ENCODE measurements at regions not wholly inside any gene's neighbourhood (a gene's known extent, or its start where the extent isn't known, plus 50 kb on each side); places are given as distances from the start of the nearest gene placed in this dataset.

- TF ChIP-seq SIN3A (IDR thresholded peaks at IDR 0.05; ENCODE audit: low read depth) (no peak), CEBPB (IDR thresholded peaks at IDR 0.05; ENCODE audit: low read depth) (no peak), ELF1 (IDR thresholded peaks at IDR 0.05; ENCODE audit: borderline replicate concordance, low read depth) (no peak), FOSL1 (IDR thresholded peaks at IDR 0.05; ENCODE audit: low read depth) (no peak), POLR2A (IDR thresholded peaks at IDR 0.05; ENCODE audit: borderline replicate concordance, extremely low read depth, insufficient read depth, insufficient read length) (no peak), SRF (IDR thresholded peaks at IDR 0.05; ENCODE audit: low read depth) (no peak), SP1 (IDR thresholded peaks at IDR 0.05; ENCODE audit: low read depth) (no peak), CBX3 (IDR thresholded peaks at IDR 0.05; ENCODE audit: low read depth) (no peak)
Measured at GRCh38 chr22:47576908-47577307, 814.5 kb downstream of the TBC1D22A start (continued).

- TF ChIP-seq SP1 (IDR thresholded peaks at IDR 0.05; ENCODE audit: low read depth) (no peak), ZBTB33 (IDR thresholded peaks at IDR 0.05; ENCODE audit: extremely low read depth, insufficient replicate concordance, low read length) (no peak), SRF (IDR thresholded peaks at IDR 0.05; ENCODE audit: low read depth) (no peak)
- H3K79me2 ChIP-seq (ENCODE audit: insufficient read depth, low read length), result no peaks in the 10 kb centered on the region
- no peak overlapping the region for H3K4me3 ChIP-seq (replicated peaks in 1 of 2; ENCODE audit: low read depth in 1 of 2, low read length in 2 of 2)
- H3K4me2 ChIP-seq (ENCODE audit: low read length), result no peak overlapping the region
- no peaks in the 10 kb centered on the region for H3K27me3 ChIP-seq (ENCODE audit: insufficient read depth, low read length)
- RAD21 ChIA-PET (ENCODE audit: low non-redundant PET in 1 of 2, low total read pairs in 2 of 2, uncharacterized antibody in 2 of 2, unreplicated experiment in 2 of 2), result no interaction called here
- H3K9me2 ChIP-seq (ENCODE audit: insufficient read depth), result no peaks in the 10 kb centered on the region
- H3K27ac ChIP-seq (ENCODE audit: low read depth, low read length), result no peak overlapping the region
- intact Hi-C loops (cut with micrococcal nuclease), result no loop called here
- POLR2A ChIA-PET, result no interaction called here
- no peak overlapping the region for H3K9ac ChIP-seq (ENCODE audit: low read length)
- ATAC-seq (no peak), DNase-seq (ENCODE audit: low read depth, low spot score) (no peak)
- H3K36me3 ChIP-seq (ENCODE audit: control insufficient read depth in 1 of 2, insufficient read depth in 2 of 2, low read length in 2 of 2), result no peaks in the 10 kb centered on the region
- CTCF ChIA-PET, result no interaction called here
- no peaks in the 10 kb centered on the region for H3K9me3 ChIP-seq (ENCODE audit: control insufficient read depth in 1 of 2, insufficient read depth in 1 of 2, low read depth in 1 of 2, low read length in 2 of 2)
- H4K20me1 ChIP-seq (ENCODE audit: insufficient read depth), result no peaks in the 10 kb centered on the region
- no peaks in the 10 kb centered on the region for H3K4me1 ChIP-seq (ENCODE audit: control insufficient read depth in 1 of 2, insufficient read depth in 2 of 2, low read length in 2 of 2)
- BruUV-seq (replicated peaks), result no TSS peak
- H2AFZ ChIP-seq (ENCODE audit: low read depth, low read length, poor library complexity, severe bottlenecking), result no peak overlapping the region
Measured at GRCh38 chr22:47575291-47575690, 812.8 kb downstream of the TBC1D22A start.
